BE2C (cell line): ENCODE measurements at regions not wholly inside any gene's neighbourhood (a gene's known extent, or its start where the extent isn't known, plus 50 kb on each side); places are given as distances from the start of the nearest gene placed in this dataset.

Experiments used
- DNase-seq: peaks from one replicate; pipeline ENCODE4 v3.0.0-alpha.2; 2020
- H3K27me3 ChIP-seq: fragments of 250-450 bp; sonication (Bioruptor Pico); 2 replicates; pipeline ENCODE4 v1.5.1; 2020; ENCODE audit warnings: mild to moderate bottlenecking
- H3K36me3 ChIP-seq: fragments of 250-450 bp; sonication (Bioruptor Pico); 2 replicates; pipeline ENCODE4 v1.5.1; 2020; ENCODE audit warnings: mild to moderate bottlenecking
- H3K4me1 ChIP-seq: fragments of 250-450 bp; sonication (Bioruptor Pico); 2 replicates; pipeline ENCODE4 v1.5.1; 2020
- H3K4me3 ChIP-seq: 2 replicates; pipeline ENCODE4 v1.5.1; 2011; ENCODE audit warnings: low read depth, low read length
- H3K9me3 ChIP-seq: fragments of 250-450 bp; sonication (Bioruptor Pico); 2 replicates; pipeline ENCODE4 v1.5.1; 2020
- CTCF ChIP-seq: IDR thresholded peaks from 2 replicates; pipeline ENCODE4 v1.5.1; 2012; ENCODE audit warnings: mild to moderate bottlenecking, low read depth, low read length

- H3K36me3 ChIP-seq = no peaks in the 10 kb centered on the region
- H3K4me1 ChIP-seq = no peaks in the 10 kb centered on the region
- H3K9me3 ChIP-seq = no peaks in the 10 kb centered on the region
- TF ChIP-seq CTCF = no peak
- no peaks in the 10 kb centered on the region for H3K27me3 ChIP-seq
- DNase-seq = no peak
- H3K4me3 ChIP-seq = no peak overlapping the region
Observed at GRCh38 chr2:145260081-145260480, 740.2 kb upstream of the ZEB2 start.

GRCh38 chr2:145258903-145259579 is 739.1 kb upstream of the ZEB2 start:
- Histone ChIP-seq H3K4me3 (no peak overlapping the region), H3K9me3 (no peaks in the 10 kb centered on the region), H3K36me3 (no peaks in the 10 kb centered on the region), H3K4me1 (no peaks in the 10 kb centered on the region), H3K27me3 (no peaks in the 10 kb centered on the region)
- TF ChIP-seq CTCF = no peak
- DNase-seq = no peak

GRCh38 chr2:145257931-145258330 is 738.0 kb upstream of the ZEB2 start:
- no peaks in the 10 kb centered on the region for H3K36me3 ChIP-seq
- TF ChIP-seq CTCF = no peak
- H3K27me3 ChIP-seq = no peaks in the 10 kb centered on the region
- DNase-seq = no peak
- H3K4me1 ChIP-seq = no peaks in the 10 kb centered on the region
- H3K9me3 ChIP-seq = no peaks in the 10 kb centered on the region
- H3K4me3 ChIP-seq = no peak overlapping the region

DNA sequence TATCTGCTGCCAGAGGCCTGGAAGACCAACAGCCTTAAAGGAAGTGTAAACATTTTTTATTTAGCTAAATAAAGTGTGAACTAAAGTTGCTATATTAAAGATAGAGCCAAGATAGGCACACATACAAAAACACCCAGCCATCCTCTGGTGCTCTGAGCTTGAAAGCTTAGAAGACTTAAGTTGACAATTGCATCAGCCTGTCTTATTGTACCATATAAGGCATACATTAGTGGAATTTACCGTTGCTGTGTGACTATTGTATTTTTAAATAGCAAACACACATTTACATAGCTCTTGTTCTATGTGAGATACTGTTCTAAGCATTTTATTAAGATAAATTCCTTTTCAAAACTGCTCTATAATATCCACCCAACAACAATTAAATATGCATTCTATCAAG is 736.6 kb upstream of the ZEB2 start:
- no peak for TF ChIP-seq CTCF
- DNase-seq = no peak
- H3K9me3 ChIP-seq = no peaks in the 10 kb centered on the region
- H3K4me1 ChIP-seq = no peaks in the 10 kb centered on the region
- no peaks in the 10 kb centered on the region for H3K36me3 ChIP-seq
- no peaks in the 10 kb centered on the region for H3K27me3 ChIP-seq
- H3K4me3 ChIP-seq = no peak overlapping the region

DNA sequence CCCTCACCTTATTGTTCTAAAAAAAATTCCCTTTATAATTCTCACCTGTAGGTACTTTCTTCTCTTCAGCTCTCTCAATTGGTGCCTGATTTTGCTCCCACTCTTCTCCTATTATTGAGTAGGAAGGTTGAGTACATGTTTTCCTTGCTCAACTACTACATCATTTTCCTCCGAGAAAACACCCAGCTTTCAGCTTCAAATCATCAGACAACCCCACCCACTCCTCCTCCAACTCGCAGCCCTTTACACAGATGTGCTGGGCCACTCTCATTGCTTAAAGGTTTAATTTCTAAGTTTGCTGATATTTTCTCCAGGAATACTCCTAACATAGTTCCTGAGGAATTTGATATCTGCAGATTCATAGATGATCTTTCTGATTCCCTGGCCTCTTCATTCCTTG is 734.4 kb upstream of the ZEB2 start:
- H3K9me3 ChIP-seq = no peaks in the 10 kb centered on the region
- no peak overlapping the region for H3K4me3 ChIP-seq
- H3K36me3 ChIP-seq = no peaks in the 10 kb centered on the region
- H3K4me1 ChIP-seq = no peaks in the 10 kb centered on the region
- no peaks in the 10 kb centered on the region for H3K27me3 ChIP-seq
- no peak for TF ChIP-seq CTCF
- no peak for DNase-seq

DNA sequence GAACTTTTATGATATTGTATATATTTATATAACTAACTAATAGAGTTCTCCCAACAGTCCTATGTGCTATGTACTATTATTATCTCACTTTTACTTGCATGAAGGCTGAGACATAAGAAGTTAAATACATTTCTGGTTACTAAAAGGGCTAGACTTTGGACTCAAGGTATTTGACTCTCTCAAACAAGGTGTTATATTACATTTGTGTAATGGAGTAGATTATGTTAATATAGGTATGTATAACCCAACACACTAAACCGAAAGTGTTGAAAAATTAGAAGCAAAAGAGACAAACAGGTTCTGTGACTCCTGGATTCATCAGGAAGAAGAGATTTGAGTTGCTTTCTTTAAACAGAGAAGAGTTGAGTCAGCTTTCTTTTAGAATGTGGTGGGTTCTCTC is 733.6 kb upstream of the ZEB2 start:
- Histone ChIP-seq H3K4me3 (no peak overlapping the region), H3K9me3 (no peaks in the 10 kb centered on the region), H3K27me3 (no peaks in the 10 kb centered on the region), H3K4me1 (no peaks in the 10 kb centered on the region), H3K36me3 (no peaks in the 10 kb centered on the region)
- TF ChIP-seq CTCF = no peak
- no peak for DNase-seq
